ENCODE measurements at regions not wholly inside any gene's neighbourhood (a gene's known extent, or its start where the extent isn't known, plus 50 kb on each side); places are given as distances from the start of the nearest gene placed in this dataset.

DNA sequence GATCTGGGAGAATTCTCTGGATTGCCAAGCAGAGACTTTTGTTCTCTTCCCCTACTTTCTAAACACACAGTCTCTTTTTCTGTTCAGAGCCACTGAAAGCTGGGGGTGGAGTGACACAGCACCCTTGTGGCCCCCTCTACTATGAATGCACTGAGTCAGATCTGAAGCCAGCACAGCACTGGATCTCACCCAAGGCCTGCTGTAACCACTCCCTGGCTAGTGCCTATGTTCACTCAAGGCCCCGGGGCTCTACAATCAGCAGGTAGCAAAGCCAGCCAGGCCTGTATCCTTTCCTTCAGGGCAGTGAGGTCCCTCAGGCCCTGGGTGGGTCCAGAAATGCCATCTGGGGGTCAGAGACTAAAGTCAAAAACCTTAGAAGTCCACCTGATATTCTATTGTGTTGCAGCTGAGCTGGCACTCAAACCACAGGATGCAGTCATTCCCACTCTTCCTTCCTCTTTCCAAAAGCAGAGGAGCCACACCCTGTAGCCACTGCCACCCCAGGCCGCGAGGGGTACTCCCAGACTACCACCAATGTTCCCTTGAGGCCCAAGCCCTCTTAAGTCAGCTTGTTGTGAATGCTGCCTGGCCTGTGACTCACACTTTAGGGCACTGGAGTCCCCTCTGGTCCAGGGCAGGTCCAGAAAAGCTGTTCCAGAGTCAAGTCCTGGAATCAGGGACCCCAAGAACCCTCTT, 110.1 kb upstream of the RXFP2 start:
- CTCF ChIA-PET, result no interaction called here
- H3K9ac ChIP-seq (ENCODE audit: low read length), result no peak overlapping the region
- TF ChIP-seq FOSL1 (IDR thresholded peaks at IDR 0.05; ENCODE audit: low read depth), result no peak
- no peak for TF ChIP-seq JUND (IDR thresholded peaks at IDR 0.05)
- TF ChIP-seq SP1 (IDR thresholded peaks at IDR 0.05; ENCODE audit: low read depth), result no peak
- TF ChIP-seq TCF7L2 (IDR thresholded peaks at IDR 0.05; ENCODE audit: borderline replicate concordance, extremely low read depth, insufficient read depth, insufficient read length), result no peak
- TF ChIP-seq, protein P1, sequence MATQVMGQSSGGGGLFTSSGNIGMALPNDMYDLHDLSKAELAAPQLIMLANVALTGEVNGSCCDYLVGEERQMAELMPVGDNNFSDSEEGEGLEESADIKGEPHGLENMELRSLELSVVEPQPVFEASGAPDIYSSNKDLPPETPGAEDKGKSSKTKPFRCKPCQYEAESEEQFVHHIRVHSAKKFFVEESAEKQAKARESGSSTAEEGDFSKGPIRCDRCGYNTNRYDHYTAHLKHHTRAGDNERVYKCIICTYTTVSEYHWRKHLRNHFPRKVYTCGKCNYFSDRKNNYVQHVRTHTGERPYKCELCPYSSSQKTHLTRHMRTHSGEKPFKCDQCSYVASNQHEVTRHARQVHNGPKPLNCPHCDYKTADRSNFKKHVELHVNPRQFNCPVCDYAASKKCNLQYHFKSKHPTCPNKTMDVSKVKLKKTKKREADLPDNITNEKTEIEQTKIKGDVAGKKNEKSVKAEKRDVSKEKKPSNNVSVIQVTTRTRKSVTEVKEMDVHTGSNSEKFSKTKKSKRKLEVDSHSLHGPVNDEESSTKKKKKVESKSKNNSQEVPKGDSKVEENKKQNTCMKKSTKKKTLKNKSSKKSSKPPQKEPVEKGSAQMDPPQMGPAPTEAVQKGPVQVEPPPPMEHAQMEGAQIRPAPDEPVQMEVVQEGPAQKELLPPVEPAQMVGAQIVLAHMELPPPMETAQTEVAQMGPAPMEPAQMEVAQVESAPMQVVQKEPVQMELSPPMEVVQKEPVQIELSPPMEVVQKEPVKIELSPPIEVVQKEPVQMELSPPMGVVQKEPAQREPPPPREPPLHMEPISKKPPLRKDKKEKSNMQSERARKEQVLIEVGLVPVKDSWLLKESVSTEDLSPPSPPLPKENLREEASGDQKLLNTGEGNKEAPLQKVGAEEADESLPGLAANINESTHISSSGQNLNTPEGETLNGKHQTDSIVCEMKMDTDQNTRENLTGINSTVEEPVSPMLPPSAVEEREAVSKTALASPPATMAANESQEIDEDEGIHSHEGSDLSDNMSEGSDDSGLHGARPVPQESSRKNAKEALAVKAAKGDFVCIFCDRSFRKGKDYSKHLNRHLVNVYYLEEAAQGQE (IDR thresholded peaks at IDR 0.05; ENCODE audit: low read depth), result no peak
- H3K9me2 ChIP-seq (ENCODE audit: insufficient read depth), result no peaks in the 10 kb centered on the region
- no TSS peak for BruUV-seq (replicated peaks)
- DNase-seq (ENCODE audit: low read depth, low spot score) (no peak), ATAC-seq (no peak)
- H4K20me1 ChIP-seq (ENCODE audit: insufficient read depth), result no peaks in the 10 kb centered on the region
- intact Hi-C loops (cut with micrococcal nuclease), result no loop called here
- no peaks in the 10 kb centered on the region for H3K4me1 ChIP-seq (ENCODE audit: control insufficient read depth in 1 of 2, insufficient read depth in 2 of 2, low read length in 2 of 2)
- H3K9me3 ChIP-seq (ENCODE audit: control insufficient read depth in 1 of 2, insufficient read depth in 1 of 2, low read depth in 1 of 2, low read length in 2 of 2), result no peaks in the 10 kb centered on the region
- no peaks in the 10 kb centered on the region for H3K36me3 ChIP-seq (ENCODE audit: control insufficient read depth in 1 of 2, insufficient read depth in 2 of 2, low read length in 2 of 2)
- H3K27me3 ChIP-seq (ENCODE audit: insufficient read depth, low read length), result peaks cover 19% of the 10 kb centered on the region; the same call in 1 of the 2 replicates
- H2AFZ ChIP-seq (ENCODE audit: low read depth, low read length, poor library complexity, severe bottlenecking), result no peak overlapping the region
- H3K27ac ChIP-seq (ENCODE audit: low read depth, low read length), result no peak overlapping the region
- POLR2A ChIA-PET, result no interaction called here
- RAD21 ChIA-PET (ENCODE audit: low non-redundant PET in 1 of 2, low total read pairs in 2 of 2, uncharacterized antibody in 2 of 2, unreplicated experiment in 2 of 2), result no interaction called here
- H3K79me2 ChIP-seq (ENCODE audit: insufficient read depth, low read length), result no peaks in the 10 kb centered on the region
- H3K4me3 ChIP-seq (replicated peaks in 1 of 2; ENCODE audit: low read depth in 1 of 2, low read length in 2 of 2), result no peak overlapping the region
- no peak overlapping the region for H3K4me2 ChIP-seq (ENCODE audit: low read length)

DNA sequence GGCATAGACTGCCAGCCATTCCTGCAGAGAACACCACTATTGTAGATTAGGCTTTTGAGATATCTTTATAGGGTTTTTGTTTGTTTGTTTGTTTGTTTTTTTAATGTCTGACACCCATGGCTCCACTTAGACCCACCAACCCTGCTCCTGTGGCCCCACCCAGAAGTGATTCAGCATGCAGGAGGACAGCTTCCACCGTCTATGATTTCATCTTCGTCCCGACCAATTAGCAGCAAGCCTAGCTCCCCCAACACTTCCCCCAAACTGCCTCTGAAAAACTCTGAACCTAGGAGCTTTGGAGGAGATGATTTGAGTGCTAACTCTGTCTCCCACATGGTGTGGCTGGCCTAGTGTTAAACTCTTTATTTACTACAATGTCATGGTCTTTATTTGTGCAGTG, 108.3 kb upstream of the RXFP2 start:
- POLR2A ChIA-PET, result no interaction called here
- Histone ChIP-seq H3K4me2 (ENCODE audit: low read length) (no peak overlapping the region), H3K27me3 (ENCODE audit: insufficient read depth, low read length) (peaks cover 8% of the 10 kb centered on the region; the same call in 1 of the 2 replicates), H3K27ac (ENCODE audit: low read depth, low read length) (no peak overlapping the region), H4K20me1 (ENCODE audit: insufficient read depth) (no peaks in the 10 kb centered on the region), H3K4me1 (ENCODE audit: control insufficient read depth in 1 of 2, insufficient read depth in 2 of 2, low read length in 2 of 2) (no peaks in the 10 kb centered on the region), H3K9me2 (ENCODE audit: insufficient read depth) (no peaks in the 10 kb centered on the region), H3K9ac (ENCODE audit: low read length) (no peak overlapping the region), H3K36me3 (ENCODE audit: control insufficient read depth in 1 of 2, insufficient read depth in 2 of 2, low read length in 2 of 2) (no peaks in the 10 kb centered on the region), H3K9me3 (ENCODE audit: control insufficient read depth in 1 of 2, insufficient read depth in 1 of 2, low read depth in 1 of 2, low read length in 2 of 2) (no peaks in the 10 kb centered on the region), H2AFZ (ENCODE audit: low read depth, low read length, poor library complexity, severe bottlenecking) (no peak overlapping the region), H3K4me3 (replicated peaks in 1 of 2; ENCODE audit: low read depth in 1 of 2, low read length in 2 of 2) (no peak overlapping the region), H3K79me2 (ENCODE audit: insufficient read depth, low read length) (no peaks in the 10 kb centered on the region)
- RAD21 ChIA-PET (ENCODE audit: low non-redundant PET in 1 of 2, low total read pairs in 2 of 2, uncharacterized antibody in 2 of 2, unreplicated experiment in 2 of 2), result no interaction called here
- CTCF ChIA-PET, result no interaction called here
- DNase-seq (ENCODE audit: low read depth, low spot score) (no peak), ATAC-seq (no peak)
- intact Hi-C loops (cut with micrococcal nuclease), result no loop called here
- BruUV-seq (replicated peaks), result no TSS peak
- TF ChIP-seq ELF1 (IDR thresholded peaks at IDR 0.05; ENCODE audit: borderline replicate concordance, low read depth), result no peak
- no peak for TF ChIP-seq POLR2AphosphoS5 (IDR thresholded peaks at IDR 0.05; ENCODE audit: low read depth, low read length)
- TF ChIP-seq RAD21 (IDR thresholded peaks at IDR 0.05; ENCODE audit: low read depth), result no peak
- TF ChIP-seq, protein P1 (IDR thresholded peaks at IDR 0.05; ENCODE audit: low read depth), result no peak
- no peak for TF ChIP-seq EZH2 (IDR thresholded peaks at IDR 0.05)
- TF ChIP-seq EGR1 (IDR thresholded peaks at IDR 0.05; ENCODE audit: low read depth), result no peak
- no peak for TF ChIP-seq JUND (IDR thresholded peaks at IDR 0.05)
- no peak for TF ChIP-seq SP1 (IDR thresholded peaks at IDR 0.05; ENCODE audit: low read depth)
- no peak for TF ChIP-seq SRF (IDR thresholded peaks at IDR 0.05; ENCODE audit: low read depth)
- TF ChIP-seq ZFX (IDR thresholded peaks at IDR 0.05), result no peak
- no peak for TF ChIP-seq CBX3 (IDR thresholded peaks at IDR 0.05; ENCODE audit: low read depth)
- TF ChIP-seq ZNF274 (IDR thresholded peaks at IDR 0.05; ENCODE audit: low read depth, low read length), result no peak
